A673 (cell line): ENCODE measurements at regions not wholly inside any gene's neighbourhood (a gene's known extent, or its start where the extent isn't known, plus 50 kb on each side); places are given as distances from the start of the nearest gene placed in this dataset.

Experiments used
- CTCF ChIP-seq: fragments of 300-800, 200-600 bp; sonication (generic); conservative IDR thresholded peaks from 2 replicates; pipeline ENCODE4 v1.5.1; 2017; ENCODE audit warnings: low read depth, mild to moderate bottlenecking, antibody characterized with exemption, low read length, moderate library complexity, mixed read lengths
- EZH2 ChIP-seq: fragments of 200-600 bp; sonication (generic); IDR thresholded peaks from 2 replicates; pipeline ENCODE4 v1.6.1; 2017; ENCODE audit warnings: borderline replicate concordance, low read depth, mild to moderate bottlenecking, mixed read lengths, antibody characterized with exemption, low read length; ENCODE audit not compliant: poor library complexity, severe bottlenecking

GRCh38 chr11:115743719-115744118, 239.5 kb upstream of the CADM1 start:
- TF ChIP-seq EZH2 (no peak), CTCF (no peak)
